NCI-H1694 treated with DMSO at 0.1 percent for 48 hours (cell line): ENCODE measurements at regions not wholly inside any gene's neighbourhood (a gene's known extent, or its start where the extent isn't known, plus 50 kb on each side); places are given as distances from the start of the nearest gene placed in this dataset.

Experiments
- DNase-seq: peaks from one replicate; lab custom pipeline; 2025; lab: John Stamatoyannopoulos, UW

DNA sequence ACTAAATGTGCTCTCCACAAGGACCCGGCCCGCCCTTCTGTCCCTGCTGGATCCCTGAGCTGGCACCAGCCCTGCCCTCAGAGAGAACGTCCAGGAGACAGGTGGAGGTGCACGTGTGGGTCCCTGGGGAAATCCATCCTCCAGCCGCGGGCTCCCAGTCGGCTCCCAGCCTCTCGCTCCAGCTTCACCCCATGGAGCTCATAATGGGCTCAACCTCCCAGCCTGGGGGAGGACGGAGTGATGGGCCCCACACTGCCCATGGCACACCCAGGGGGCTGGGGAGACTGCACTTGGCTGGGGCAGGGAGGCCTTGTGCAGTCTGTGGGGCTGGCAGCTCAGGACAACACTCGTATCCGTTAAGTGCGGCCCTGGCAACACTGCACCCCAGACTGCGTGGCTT is 250.5 kb downstream of the TMEM121 start:
- no peak for DNase-seq

DNA sequence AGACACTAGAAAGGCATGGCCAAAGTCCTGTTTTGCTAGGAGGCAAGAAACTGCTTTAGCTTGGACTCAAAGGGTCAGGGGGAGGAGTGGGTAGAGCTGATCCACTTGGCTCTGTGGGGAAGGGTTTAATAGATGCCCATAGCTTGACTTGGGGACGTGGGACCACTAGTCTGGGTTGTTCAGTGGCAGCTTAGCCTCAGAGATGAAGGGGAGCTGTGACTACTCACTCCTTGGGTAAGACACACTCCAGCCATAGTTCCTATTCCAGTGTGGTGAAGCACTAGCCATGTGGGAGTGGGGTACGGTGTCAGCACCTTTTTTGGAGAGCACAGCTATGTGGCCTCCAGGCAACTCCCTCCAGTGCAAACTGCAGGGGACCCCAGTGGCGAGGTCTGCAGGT is 257.3 kb downstream of the TMEM121 start:
- DNase-seq: no peak

DNA sequence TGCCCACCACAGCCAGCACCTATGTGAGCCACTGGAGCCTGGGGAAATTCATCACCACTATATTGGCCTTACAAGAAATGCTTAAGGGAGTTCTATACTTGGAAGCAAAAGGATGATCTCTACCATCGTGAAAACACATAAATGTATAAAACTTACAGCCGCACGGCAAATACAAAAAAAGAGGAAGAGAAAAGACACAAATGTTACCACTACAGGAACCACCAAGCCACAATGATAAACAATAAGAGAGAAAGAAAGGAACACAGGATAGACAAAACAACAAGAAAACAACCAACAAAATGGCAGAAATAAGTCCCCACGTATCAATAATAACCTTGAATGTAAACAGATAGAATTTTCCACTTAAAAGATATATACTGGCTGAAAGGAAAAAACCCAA is 267.5 kb downstream of the TMEM121 start:
- DNase-seq: no peak

DNA sequence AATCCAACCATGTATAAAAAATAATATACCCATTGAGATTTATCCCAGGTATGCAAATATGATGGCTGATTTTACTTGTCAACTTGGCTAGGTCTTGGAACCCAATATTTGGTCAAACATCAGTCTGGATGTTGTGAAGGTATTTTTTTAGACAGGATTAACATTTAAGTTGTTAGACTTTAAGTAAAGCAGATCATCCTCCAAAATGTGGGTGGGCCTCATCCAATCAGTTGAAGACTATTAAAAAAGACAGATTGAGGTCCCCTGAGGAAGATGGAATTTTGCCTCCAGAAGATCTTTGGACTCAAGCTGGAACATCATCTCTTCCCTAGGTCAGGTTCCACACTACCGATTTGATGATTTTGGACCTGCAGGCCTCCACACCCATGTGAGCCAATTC is 271.2 kb downstream of the TMEM121 start:
- no peak for DNase-seq

DNA sequence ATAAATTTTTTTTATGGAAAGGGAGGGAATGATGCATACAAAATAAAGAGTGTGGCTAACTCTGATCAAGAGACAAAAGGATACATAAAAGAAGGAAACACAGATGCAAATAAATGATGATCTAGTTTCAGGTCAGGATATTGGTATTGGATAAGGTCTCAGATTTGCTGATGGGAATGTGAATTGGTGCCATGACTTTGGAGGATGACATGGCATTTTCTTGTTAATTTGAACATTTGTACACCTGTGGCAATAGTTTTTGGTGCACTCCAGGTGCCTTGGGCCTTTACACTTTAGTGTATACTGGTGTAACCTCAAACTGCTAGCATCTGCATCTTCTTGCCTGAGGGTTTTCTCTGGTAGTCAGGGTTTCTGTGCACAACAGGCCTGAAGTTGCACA is 279.3 kb downstream of the TMEM121 start:
- DNase-seq: no peak

DNA sequence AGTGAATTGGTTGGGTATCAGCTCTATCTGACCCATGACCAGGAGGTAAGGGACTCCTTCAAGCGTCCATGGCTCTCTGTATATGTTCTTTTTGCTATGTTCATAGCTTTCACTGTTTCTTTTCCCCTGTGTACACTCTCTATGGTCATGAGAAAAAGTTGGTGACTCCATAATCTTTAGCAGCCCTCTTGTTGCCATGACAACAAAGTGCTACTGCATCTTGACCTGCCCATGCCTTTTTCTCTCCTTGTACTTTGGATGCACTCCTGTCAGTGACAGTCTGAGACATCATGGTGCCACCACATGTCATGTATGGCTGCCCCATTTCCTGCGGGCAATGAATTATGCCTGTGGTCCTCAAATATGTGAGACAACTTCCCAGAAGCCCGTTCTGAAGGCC is 280.2 kb downstream of the TMEM121 start:
- no peak for DNase-seq

DNA sequence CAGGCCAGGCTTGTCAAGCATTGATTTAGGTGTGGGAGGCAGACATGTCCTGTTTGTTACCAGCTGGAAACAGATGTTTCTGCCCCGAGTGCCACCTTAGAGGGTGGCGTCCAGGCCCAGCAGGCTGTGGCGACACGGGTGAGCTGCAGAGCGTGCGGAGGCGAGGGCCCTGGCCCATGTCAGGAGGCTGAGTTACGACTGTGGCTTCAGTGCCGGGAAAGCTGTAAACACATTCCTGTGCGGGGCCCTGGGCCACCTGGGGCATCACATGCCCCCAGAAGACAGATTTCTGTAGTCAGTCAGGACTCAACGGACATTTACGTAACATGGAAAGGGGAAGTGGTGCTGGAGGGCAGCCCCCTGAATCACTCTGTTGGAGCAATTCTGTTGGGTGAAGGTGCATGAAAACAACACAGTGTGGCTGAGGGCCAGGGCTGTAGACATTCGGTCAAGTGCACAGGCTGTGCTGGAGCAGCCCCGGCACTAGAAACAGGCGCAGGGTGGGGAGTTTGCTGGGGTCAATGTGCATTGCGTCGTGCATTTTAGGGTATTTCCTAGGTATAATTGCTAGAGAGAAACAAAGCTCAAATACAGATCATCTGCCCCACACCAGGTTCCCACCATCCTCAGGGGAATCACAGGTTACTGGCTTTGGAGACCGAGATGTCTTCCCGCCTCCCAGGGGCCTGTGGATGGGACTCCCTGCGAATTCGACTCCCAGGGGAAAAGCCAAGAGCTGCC is 291.8 kb downstream of the TMEM121 start:
- DNase-seq: no peak

DNA sequence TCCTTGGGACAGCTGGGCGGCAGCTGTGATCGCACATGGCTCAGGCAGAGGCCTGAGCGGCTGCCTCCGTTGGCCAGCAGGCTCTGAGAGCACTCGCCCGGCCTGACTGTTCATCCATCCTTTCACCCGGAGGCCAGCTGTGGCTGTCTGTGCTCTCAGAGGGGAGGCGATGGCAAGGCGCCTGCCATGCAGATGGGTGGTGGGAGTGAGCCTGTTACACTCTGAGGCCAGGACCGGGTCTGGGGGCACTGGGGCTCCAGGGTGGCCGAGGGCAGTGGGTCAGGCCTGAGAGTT is 292.3 kb downstream of the TMEM121 start:
- DNase-seq: no peak

DNA sequence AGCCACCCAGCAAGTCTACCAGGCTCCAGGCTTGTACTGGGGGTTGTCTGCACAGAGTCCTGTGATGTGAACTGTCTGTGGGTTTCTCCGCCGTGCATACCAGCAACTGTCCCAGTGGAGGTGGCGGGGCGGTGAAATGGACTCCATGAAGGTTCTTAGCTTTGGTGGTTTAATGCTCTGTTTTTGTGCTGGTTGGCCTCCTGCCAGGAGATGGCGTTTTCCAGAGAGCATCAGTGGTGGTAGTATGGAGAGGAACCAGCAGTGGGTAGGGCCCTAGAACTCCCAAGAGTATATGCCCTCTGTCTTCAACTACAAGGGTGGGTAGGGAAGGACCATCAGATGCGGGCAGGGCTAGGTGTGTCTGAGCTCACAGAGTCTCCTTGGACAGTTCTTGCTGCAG is 303.8 kb downstream of the TMEM121 start:
- no peak for DNase-seq

DNA sequence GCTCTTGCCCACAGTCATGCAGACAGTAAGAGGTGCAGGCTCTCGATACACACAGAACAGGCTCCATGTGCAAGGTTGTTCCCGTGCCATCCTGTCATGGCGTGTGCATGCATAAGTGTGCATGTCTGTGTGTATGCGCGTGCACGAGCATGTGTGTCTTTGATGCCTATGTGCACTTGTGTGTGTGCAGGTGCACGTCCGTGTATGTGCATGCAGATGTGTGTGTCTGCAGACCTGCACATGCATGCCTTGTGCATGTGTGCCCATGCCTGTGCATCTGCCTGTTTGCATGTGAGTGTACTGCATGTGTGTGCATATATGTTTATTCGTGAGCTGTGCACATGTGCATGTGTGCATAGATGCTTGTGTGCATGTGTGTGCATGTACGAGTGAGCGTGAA is 309.8 kb downstream of the TMEM121 start:
- no peak for DNase-seq

DNA sequence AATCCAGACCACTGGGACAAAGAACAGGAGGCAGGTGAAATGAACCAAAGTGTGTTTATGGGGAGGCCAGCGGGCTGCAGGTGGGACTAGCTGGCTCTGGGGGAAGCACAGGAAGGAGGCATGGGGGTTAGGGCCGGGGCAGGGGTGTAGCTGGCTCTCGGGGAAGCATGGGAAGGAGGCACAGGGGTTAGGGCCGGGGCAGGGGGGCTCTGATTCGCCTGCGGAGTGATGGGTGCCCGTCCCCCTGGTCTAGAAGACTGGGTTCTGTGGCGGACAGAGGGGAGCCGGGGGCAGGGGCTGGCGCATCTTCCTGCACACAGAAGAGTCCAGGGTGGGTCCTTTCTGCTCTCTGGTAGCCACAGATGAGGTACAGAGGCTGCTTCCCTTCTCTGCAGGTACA is 310.3 kb downstream of the TMEM121 start:
- no peak for DNase-seq

DNA sequence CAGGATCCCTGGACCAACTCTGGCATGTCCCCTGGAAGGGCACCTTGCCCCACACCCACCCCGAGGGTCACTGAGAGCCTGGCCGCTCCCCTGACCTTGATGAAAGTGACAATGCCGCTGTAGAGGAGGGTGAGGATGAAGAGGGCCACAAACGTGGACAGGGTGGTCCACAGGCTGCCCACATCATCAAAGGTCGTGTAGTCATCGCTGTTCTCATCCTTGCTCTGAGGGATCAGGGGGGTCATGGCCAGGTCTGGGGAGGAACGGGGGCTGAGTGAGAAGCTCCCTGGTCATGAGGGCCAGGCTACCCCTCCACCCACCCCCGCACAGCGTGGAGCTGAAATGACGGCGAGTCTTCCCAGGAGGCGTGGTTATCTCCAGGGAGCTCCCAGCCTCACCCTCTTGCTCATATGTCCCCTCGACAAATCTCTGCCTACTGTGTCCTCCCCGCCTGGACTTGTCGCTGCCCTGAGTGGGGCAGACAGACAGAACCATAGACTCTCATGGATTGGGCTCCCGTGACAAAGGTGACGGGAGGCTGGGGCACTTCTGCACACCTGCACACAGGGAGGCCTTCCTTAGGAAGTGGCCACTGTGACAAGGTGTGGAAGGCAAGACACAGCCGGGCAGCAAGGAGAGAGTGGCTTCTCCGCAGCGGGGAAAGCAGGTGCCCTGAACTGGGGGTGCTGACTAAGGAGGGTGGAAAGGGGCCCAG is 311.1 kb downstream of the TMEM121 start:
- DNase-seq: no peak

DNA sequence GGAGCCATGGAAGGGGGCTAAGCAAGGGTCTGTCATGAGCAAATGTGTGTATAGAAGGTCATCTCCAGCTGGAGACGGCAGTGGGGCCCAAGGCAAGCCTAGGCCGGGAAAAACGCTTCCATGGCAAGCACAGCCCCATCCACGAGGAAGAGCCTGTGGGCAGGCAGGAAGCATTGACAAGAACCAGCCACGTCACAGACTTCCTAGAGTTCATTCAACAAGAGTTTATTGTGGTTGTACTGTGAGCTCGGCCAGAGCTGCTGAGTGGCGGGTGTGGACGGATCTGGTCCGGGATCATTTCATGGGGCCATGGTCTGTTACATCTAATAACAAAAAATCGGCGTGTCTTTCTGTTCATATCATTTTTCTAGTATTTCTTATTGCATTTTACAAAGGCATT is 311.7 kb downstream of the TMEM121 start:
- no peak for DNase-seq

DNA sequence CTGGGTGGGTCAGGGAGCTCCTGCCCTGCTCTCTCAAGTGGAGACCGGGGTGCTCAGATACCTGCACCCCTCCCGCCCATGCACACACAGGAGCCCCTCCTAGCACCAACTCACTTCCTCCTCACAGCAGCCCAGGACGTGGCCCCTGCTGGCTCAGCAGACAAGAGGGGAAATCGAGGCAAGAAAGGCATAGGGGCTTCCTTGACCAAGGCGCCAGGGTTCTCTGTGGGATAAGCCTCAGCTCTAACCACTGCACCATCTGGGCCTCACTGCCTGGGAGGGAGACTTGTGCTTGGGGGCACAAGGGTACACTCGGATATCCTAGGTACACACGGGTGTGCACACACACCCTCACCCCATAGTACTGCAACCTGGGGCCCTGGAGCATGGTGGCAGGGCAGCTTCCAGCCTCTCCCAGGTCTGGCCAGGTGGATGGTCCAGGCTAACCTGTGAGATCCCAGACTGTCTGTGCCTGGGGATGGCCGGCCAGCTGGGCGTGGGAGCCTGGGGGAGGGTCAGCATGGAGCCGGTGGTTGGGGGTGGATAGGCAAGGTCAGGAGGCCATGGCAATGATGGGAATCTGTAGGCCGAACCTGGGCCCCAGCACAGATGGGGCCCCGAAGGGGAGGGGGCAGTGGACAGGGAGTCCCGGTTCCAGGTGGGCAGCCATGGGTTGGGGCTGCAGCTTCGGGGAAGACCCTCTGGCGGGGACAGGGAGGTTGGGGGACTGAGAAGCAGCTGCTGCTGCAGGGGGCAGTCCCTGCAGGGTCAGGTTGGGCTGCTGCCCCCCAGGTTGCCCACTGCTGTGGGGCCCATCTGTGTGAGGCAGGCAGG is 312.4 kb downstream of the TMEM121 start:
- no peak for DNase-seq

DNA sequence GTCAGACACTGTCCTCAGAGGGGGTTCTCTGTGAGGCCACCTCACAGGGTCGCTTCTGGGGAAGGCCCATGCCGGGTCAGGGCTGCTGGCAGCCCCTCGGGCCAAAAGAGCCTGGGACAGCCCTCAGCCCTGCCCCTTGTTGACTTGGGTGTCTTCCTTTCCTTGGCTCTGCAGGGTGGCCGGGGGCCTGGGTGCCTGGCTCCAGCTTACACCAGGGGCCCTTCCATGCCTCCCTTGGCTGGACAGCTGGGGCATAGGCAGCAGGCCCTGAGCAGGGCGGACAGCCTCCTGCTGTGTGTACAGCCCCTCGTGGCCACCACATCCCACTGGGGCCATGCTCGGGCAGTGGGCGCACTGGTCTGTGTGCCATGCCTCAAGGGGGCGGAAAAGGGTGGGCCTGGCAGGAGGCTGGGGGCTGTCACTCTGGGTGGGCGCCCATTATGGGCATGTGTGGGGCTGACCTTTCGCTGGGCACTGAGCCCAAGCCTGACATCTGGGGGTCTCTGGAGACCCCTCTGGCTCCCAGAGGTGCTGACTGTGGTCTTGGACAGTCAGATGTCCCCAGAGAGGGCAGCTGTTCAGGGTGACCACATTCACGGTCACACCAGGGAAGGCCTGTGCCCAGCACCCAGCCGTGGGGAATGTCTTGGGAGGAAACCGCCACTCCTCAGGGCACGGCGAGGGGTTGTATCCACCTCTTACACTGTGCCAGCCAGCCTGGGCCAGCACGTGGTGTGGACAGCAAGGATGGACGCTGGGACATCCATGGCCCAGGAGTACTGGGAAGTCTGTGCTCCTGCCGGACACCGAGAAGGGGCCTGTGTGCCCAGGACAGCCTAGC is 313.3 kb downstream of the TMEM121 start:
- no peak for DNase-seq

DNA sequence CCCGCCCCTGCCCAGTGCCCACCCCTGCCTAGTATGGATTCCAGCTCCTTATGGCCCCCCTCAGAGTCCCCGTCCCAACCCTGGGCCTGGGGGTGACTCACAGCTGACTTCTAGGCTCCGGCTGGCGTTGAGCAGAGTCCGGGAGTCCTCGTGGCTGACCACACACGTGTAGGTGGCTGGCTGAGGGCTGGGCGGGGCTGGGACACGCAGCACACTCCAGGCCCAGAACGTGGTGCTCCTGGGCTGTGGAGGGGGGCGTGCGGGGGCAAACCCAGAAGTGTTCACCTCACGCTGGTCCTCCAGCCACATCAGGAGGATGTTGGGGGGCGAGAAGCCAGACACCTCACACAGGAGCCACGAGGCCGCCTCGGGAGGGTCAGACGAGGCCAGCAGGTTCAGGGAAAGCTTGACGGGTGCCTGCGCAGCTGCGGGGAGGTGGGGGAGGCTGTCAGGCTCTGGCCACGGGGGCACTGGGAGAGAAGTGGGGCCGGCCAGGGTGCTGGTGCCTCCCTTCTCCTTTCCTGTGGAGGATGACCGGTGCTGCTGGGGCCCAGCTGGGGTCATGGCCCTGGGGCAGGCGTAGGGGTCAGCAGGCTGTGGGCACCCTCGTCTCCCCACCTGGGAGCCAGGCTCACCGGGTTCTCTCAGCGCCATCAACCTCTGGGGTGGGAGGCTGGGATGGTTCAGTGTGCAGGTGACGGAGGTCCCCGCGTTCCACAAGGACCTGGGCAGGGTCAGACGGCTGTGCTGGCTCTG is 314.1 kb downstream of the TMEM121 start:
- DNase-seq: no peak

DNA sequence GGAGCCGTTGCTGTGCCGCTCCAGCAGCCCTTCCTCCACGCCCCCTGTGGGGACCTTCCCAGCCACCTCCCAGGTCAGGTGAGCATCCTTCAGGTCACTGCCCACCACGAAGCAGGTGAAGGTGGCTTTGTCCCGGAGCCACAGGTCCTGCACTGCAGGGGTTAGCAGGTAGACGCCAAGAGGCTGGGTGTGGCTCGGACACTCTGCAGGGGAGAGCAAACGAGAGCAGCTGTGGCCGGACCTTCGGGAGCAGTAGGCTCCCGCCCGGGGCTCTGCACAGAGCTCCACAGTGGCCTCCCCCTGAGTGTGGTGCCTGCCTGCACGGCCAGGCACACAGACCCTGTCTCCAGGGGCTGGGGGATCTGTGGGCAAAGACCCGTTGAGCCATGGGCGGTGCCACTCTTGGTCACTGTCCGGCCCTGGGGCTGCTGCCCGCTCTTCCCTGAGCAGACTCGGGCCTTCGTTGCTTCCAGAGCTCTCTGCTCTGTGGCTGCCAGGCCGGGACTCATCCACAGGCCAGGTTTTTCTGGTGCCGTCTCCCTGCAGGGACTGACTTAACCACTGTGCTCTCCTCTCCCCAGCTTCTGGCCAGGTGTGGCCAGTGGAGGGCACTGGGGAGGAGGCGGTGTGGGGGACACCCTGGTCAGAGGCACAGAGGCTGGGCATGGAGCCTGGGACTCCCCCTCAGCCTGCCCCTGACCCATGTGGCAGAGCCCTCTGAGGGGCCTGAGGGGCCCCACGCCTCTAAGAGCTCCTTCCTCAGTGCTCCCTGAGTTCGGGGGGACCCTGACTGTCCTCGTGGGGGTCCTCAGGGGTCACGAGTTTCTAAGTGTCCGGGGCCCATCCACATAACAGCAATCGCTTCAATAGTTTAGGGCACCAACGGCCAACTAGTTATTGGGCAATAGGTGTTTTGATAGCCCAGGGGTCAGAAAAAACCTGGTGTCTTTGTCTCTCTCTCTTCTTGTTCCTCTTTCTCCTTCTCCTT is 314.9 kb downstream of the TMEM121 start:
- DNase-seq: no peak

DNA sequence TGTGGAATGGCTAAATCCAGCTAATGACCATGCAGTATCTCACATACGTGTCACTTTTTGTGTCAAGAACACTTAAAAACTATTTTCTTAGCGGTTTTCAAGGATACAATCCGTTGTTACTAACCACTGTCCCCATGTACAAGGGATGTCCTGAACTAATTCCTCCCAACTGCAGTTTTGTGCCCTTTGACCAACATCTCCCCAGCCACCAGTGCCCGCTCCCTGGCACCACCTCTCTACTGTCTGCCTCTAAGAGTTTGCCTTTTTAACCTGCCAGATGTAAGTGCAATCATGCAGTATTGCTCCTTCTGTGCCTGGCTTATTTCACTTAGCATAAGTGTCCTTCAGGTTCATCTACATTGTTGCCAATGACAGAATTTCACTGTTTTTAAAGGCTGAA is 315.7 kb downstream of the TMEM121 start:
- DNase-seq: peak; percentile 76

DNA sequence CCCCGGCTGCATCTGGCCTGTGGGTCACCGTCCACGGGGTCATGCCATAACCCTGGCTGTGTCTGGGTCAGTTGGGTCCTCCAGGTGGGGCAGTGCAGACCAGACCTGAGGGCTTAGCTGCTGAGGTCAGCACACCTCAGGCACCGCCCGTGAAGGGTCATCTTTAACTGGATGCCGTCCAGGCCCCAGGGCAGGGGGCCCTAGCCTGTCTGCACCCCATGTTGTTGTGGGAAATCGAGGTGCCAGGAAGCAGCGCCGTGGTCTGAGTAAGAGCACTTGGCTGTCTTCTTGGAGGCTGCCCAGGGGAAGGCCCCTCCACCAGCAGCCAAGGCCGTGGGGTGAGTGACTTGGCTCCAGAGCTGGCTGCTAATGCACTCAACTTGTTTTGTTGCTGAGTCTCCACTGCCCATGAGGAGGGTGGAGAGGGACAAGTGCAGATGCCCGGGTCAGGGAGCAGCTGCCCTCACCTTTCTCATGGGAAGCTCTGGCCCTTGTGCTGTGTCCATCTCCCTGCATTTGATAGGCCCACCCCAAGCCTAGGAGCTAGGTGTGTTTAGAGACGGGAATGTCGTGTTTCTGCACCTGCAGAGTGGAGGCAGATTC is 317.2 kb downstream of the TMEM121 start:
- no peak for DNase-seq
